Heart right ventricle (tissue), 16 donors: ENCODE measurements at regions not wholly inside any gene's neighbourhood (a gene's known extent, or its start where the extent isn't known, plus 50 kb on each side); places are given as distances from the start of the nearest gene placed in this dataset.

ENCODE experiments used
- ATAC-seq, 8 donors: fragments of 200-7000 bp; cut with Tn5 transposase; one replicate each; pipeline ENCODE4 v1.9.1; 2020; ENCODE audit warnings: mild to moderate bottlenecking in 8 of 8, moderate library complexity in 8 of 8, moderate number of reproducible peaks in 1 of 8
- DNase-seq, 2 donors: peaks; one replicate each; pipeline ENCODE4 v3.0.0-alpha.2; 2020
- H3K27ac ChIP-seq, 10 donors: fragments of 200-600 bp; sonication (generic) in 2 of 10; one replicate each; pipeline versions ENCODE4 v1.5.0 to v1.8.0; 2020 to 2022; ENCODE audit warnings: mild to moderate bottlenecking in 3 of 10
- H3K27me3 ChIP-seq, 7 donors: fragments of 200-600 bp; one replicate each; pipeline ENCODE4 v1.8.0; 2021 to 2022; ENCODE audit warnings: mild to moderate bottlenecking in 2 of 7
- H3K36me3 ChIP-seq, 9 donors: fragments of 200-600 bp; sonication (generic) in 1 of 9; one replicate each; pipeline versions ENCODE4 v1.5.0 to v1.8.0; 2020 to 2022; ENCODE audit warnings: mild to moderate bottlenecking in 2 of 9
- H3K4me1 ChIP-seq, 9 donors: fragments of 200-600 bp; sonication (generic) in 1 of 9; one replicate each; pipeline versions ENCODE4 v1.5.0 to v1.8.0; 2020 to 2022; ENCODE audit warnings: mild to moderate bottlenecking in 4 of 9
- H3K4me3 ChIP-seq, 10 donors: fragments of 200-600 bp; sonication (generic) in 2 of 10; one replicate each; pipeline versions ENCODE4 v1.5.0 to v1.8.0; 2020 to 2022; ENCODE audit warnings: mild to moderate bottlenecking in 7 of 10, moderate library complexity in 2 of 10
- H3K9me3 ChIP-seq, 11 donors: fragments of 200-600 bp in 10 of 11; sonication (generic) in 2 of 11; one replicate each; pipeline versions ENCODE4 v1.5.0 to v1.8.0; 2013 to 2022; ENCODE audit warnings: mild to moderate bottlenecking in 2 of 11, control low read depth in 1 of 11, moderate library complexity in 1 of 11
- WGBS, 2 donors: extraction: QIAGEN DNeasy Blood & Tissue Kit; methylation state at CpG; one replicate each; pipeline ENCODE4 v1.1.7; 2013; ENCODE audit warnings: inconsistent platforms in 1 of 2; 5-methylcytosine and 5-hydroxymethylcytosine counted together
- intact Hi-C, 10 donors: fragments of 100-400 bp; cut with DNase I; formaldehyde crosslinking; loops; one replicate each; pipeline versions ENCODE4 v1.11.1 to v1.14.2; 2022
- TF ChIP-seq, protein P1 (sequence below), 9 donors: fragments of 200-600 bp; sonication (generic) in 2 of 9; IDR thresholded peaks; one replicate each; pipeline versions ENCODE4 v1.5.0 to v1.8.0; 2021 to 2022; ENCODE audit warnings: antibody characterized with exemption in 9 of 9, mild to moderate bottlenecking in 5 of 9, moderate library complexity in 1 of 9
- donor health status: Arrhythmogenic right ventricular cardiomyopathy.
- donor health status: ischemic (EF 13 %, LVEDD 7.1; RV severe dilation, severe dysfunction).
- donor health status: healthy with polysubstance abuse.
- donor health status: DM: no; HTN: yes; CAD: no.
- donor health status: DM: no; HTN: no; CAD: no.
- donor health status: ischemic (EF 25% LVEDD 6.9; RV normal size, moderate dysfunction).
- donor health status: ischemic (EF 25% LVEDD 5.7; RV mildly dilated, moderate dysfunction).
- donor health status: healthy.
- donor health status: DM: yes; HTN: yes; CAD: no.
- donor health status: Ischemic cardiomyopathy.
- donor health status: ischemic (EF 35%, LVEDD 5.7; RV mildly dilated, moderate dysfunction).
- donor health status: nonischemic (EF 11% LVEDD 7.7; RV severe dilation, severe dysfunction).
- donor health status: DM: yes; HTN: yes; CAD: no.
- donor health status: PGD.
- donor health status: ischemic (EF 29% LVEDD 5.4; RV normal size, mild dysfunction).
- donor health status: nonischemic (EF 23%, LVEDD 6.1; RV moderate dilation, normal function).

DNA sequence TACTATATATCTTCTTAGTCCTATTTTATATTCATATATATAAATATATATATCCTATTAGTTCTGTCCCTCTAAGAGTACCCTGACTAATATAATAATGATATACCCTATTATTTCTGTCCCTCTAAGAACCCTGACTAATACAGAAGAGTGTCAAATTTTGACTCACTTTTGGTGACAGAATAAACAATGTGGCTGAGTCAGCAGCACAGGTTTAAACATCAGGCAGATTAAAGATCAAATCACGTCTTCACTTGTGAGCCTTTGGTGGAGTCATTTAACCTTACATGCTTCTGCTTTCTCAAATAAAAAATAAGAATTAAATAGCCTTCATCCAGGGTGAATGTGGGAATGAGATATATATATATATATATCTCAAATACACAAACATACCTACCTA lies 615.9 kb upstream of the GCFC2 start:
- TF ChIP-seq, protein P1, sequence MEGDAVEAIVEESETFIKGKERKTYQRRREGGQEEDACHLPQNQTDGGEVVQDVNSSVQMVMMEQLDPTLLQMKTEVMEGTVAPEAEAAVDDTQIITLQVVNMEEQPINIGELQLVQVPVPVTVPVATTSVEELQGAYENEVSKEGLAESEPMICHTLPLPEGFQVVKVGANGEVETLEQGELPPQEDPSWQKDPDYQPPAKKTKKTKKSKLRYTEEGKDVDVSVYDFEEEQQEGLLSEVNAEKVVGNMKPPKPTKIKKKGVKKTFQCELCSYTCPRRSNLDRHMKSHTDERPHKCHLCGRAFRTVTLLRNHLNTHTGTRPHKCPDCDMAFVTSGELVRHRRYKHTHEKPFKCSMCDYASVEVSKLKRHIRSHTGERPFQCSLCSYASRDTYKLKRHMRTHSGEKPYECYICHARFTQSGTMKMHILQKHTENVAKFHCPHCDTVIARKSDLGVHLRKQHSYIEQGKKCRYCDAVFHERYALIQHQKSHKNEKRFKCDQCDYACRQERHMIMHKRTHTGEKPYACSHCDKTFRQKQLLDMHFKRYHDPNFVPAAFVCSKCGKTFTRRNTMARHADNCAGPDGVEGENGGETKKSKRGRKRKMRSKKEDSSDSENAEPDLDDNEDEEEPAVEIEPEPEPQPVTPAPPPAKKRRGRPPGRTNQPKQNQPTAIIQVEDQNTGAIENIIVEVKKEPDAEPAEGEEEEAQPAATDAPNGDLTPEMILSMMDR (IDR thresholded peaks at IDR 0.05): no peak
- no peak overlapping the region for H3K4me3 ChIP-seq

DNA sequence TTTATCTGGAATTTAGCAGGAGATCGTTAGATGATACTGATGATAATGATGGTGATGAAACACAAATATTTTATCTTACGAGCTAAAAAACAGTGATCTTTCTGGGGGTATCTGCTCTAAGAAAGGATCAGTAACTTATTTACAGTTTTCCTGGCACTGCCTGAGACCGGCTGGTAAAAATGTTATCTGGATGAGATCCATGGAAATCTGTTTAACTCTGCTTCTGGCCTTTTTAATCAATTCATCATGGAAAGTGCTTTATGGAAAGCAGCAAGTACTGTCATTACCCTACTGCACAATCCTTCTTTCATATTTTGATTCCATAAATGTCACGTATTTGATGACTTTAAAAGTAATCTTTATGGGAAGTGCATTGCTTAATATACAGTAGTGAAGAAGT lies 612.7 kb upstream of the GCFC2 start:
- no peaks in the 10 kb centered on the region for H3K36me3 ChIP-seq
- no peaks in the 10 kb centered on the region for H3K27me3 ChIP-seq
- 79 to 90% methylated on average over 4 of the region's 4 CpGs for WGBS, 2 donors
- H3K9me3 ChIP-seq: no peaks in the 10 kb centered on the region
- no peak overlapping the region for H3K4me3 ChIP-seq
- H3K4me1 ChIP-seq: no peaks in the 10 kb centered on the region
- DNase-seq: no peak
- intact Hi-C loops: no loop called here
- ATAC-seq: no peak
- H3K27ac ChIP-seq: no peak overlapping the region
- TF ChIP-seq, protein P1 (IDR thresholded peaks at IDR 0.05): no peak

More for the DNA sequence above, 615.9 kb upstream of the GCFC2 start:
- Histone ChIP-seq H3K9me3 (no peaks in the 10 kb centered on the region), H3K27me3 (no peaks in the 10 kb centered on the region), H3K36me3 (no peaks in the 10 kb centered on the region), H3K4me1 (no peaks in the 10 kb centered on the region), H3K27ac (no peak overlapping the region)
- ATAC-seq (no peak), DNase-seq (no peak)
- intact Hi-C loops: no loop called here
- WGBS, 2 donors: 79 to 92% methylated on average over 1 of the region's 1 CpG

DNA sequence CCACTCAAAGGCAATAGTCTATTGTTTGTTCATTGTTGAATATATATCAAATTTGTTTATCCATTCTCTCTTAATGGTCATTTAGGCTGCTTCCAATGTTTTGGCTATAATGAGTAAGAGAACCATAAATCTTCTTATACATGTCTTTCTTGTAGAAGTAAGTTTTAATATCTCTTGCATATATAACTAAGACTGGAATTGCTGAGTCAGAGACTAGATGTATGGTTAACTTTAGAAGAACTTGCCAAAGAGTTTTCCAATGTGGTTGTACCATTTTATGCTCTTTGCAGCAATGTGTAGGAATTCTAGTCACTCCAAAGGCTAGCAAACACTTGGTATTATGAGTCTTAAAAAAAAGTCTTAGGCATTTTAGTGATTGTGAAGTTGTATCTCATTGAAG lies 610.0 kb upstream of the GCFC2 start:
- intact Hi-C loops: no loop called here
- no peaks in the 10 kb centered on the region for H3K36me3 ChIP-seq

DNA sequence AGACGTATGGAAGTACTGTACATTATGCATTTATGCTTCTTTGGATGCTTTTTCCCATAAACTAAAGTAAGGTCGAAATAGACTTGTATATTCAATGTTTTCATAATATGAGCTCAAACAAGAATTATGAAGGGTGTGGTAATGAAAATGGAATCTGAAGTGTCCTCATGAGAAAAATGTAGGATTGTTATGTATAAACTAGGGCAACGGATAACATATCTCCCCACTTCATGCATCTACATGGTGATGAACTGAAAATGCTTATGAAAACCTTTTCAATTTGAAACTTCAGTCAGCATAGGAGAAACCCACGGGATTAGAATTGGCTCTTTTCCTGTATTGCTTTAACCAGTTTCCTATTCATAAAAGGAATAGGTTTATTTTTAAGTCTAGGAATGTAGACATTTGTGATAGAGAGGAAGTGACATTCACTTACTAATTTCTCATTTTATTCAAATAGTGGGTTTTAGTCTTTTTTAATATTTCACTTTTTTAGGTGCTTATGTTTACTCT lies 608.2 kb upstream of the GCFC2 start:
- H3K36me3 ChIP-seq: no peaks in the 10 kb centered on the region
- ATAC-seq (no peak), DNase-seq (no peak)
- TF ChIP-seq, protein P1 (IDR thresholded peaks at IDR 0.05): no peak
- intact Hi-C loops: no loop called here
- no peaks in the 10 kb centered on the region for H3K27me3 ChIP-seq
- H3K4me3 ChIP-seq: no peak overlapping the region
- H3K27ac ChIP-seq: no peak overlapping the region
- H3K9me3 ChIP-seq: no peaks in the 10 kb centered on the region
- H3K4me1 ChIP-seq: no peaks in the 10 kb centered on the region
- WGBS, 2 donors: 43 to 45% methylated on average over 4 of the region's 4 CpGs

More for the DNA sequence above, 610.0 kb upstream of the GCFC2 start:
- H3K27ac ChIP-seq: no peak overlapping the region
- TF ChIP-seq, protein P1 (IDR thresholded peaks at IDR 0.05): no peak
- no peaks in the 10 kb centered on the region for H3K27me3 ChIP-seq
- DNase-seq: no peak
- no peaks in the 10 kb centered on the region for H3K9me3 ChIP-seq
- ATAC-seq: no peak
- no peak overlapping the region for H3K4me3 ChIP-seq
- H3K4me1 ChIP-seq: no peaks in the 10 kb centered on the region
